ENCODE measurements at regions not wholly inside any gene's neighbourhood (a gene's known extent, or its start where the extent isn't known, plus 50 kb on each side); places are given as distances from the start of the nearest gene placed in this dataset.

- Histone ChIP-seq H2BK20ac (ENCODE audit: low read depth, low read length, poor library complexity, severe bottlenecking) (no peak overlapping the region), H3T11ph (ENCODE audit: low read length) (no peak overlapping the region), H3K56ac (ENCODE audit: insufficient read length, low read depth, low read length) (no peak overlapping the region), H3K79me1 (ENCODE audit: insufficient read depth, low read depth, low read length, poor library complexity, severe bottlenecking) (no peaks in the 10 kb centered on the region), H3K4ac (ENCODE audit: low read depth, low read length) (no peak overlapping the region), H2BK12ac (ENCODE audit: insufficient read length, low read depth, low read length) (no peak overlapping the region), H4K8ac (replicated peaks; ENCODE audit: insufficient read length, low read depth, low read length) (no peak overlapping the region), H3K79me2 (ENCODE audit: insufficient read depth, low read length) (no peaks in the 10 kb centered on the region), H3K9me3 (ENCODE audit: control insufficient read depth, low read depth, low read length) (no peaks in the 10 kb centered on the region), H3K9ac (ENCODE audit: extremely low read depth, insufficient read length, low read length) (no peak overlapping the region), H2BK5ac (ENCODE audit: insufficient read length, low read length) (no peak overlapping the region), H3K4me2 (ENCODE audit: insufficient read depth, insufficient read length, low read length) (no peak overlapping the region), H4K20me1 (ENCODE audit: control insufficient read depth, insufficient read depth, insufficient read length) (no peaks in the 10 kb centered on the region), H3K4me1 (ENCODE audit: insufficient read depth, low read length) (no peaks in the 10 kb centered on the region), H3K23me2 (ENCODE audit: insufficient read length, low read depth, low read length, poor library complexity, severe bottlenecking) (no peaks in the 10 kb centered on the region), H2AFZ (ENCODE audit: low read length) (no peak overlapping the region), H4K5ac (ENCODE audit: insufficient read length, low read depth, low read length) (no peak overlapping the region), H3K27ac (ENCODE audit: insufficient read length, low read depth, low read length) (no peak overlapping the region), H2BK15ac (ENCODE audit: low read depth, low read length) (no peak overlapping the region), H2BK120ac (ENCODE audit: low read depth, low read length, poor library complexity, severe bottlenecking) (no peak overlapping the region), H4K91ac (ENCODE audit: insufficient read length, low read depth, low read length) (no peak overlapping the region), H3K27me3 (ENCODE audit: insufficient read depth, low read length) (no peaks in the 10 kb centered on the region), H3K23ac (ENCODE audit: insufficient read length, low read depth, low read length) (no peak overlapping the region), H2AK5ac (ENCODE audit: insufficient read length, low read length) (no peak overlapping the region), H3K18ac (ENCODE audit: insufficient read length, low read depth, low read length) (no peak overlapping the region), H3K14ac (ENCODE audit: insufficient read depth, low read length) (no peak overlapping the region)
- no peak for TF ChIP-seq CTCF (conservative IDR thresholded peaks at IDR 0.05)
- no peak overlapping the region for H3K4me3 Mint-ChIP-seq
- H3K27me3 Mint-ChIP-seq (ENCODE audit: low read depth), result no peaks in the 10 kb centered on the region
- no CpG with 5 or more reads among the region's 3 CpGs for WGBS (ENCODE audit: extremely low coverage, insufficient read length, low lambda C conversion rate)
- H3K27ac Mint-ChIP-seq, result no peak overlapping the region
- peaks cover 0 to 8% (median 0%) of the 10 kb centered on the region in 3 experiments; a peak in 3 of 7 replicates for H3K36me3 Mint-ChIP-seq (ENCODE audit: insufficient read depth in 1 of 3, low read depth in 3 of 3)
- H3K4me1 Mint-ChIP-seq, result peaks cover 7 to 8% of the 10 kb centered on the region in 2 experiments
- H3K9me3 Mint-ChIP-seq, result peaks cover 8% of the 10 kb centered on the region in 2 experiments
- DNase-seq, result no peak
Observed at GRCh38 chr13:33711436-33711835, 106.5 kb upstream of the RFC3 start.
